Neuronal stem cell (in vitro differentiated cells): ENCODE measurements at regions not wholly inside any gene's neighbourhood (a gene's known extent, or its start where the extent isn't known, plus 50 kb on each side); places are given as distances from the start of the nearest gene placed in this dataset.
A peak's percentile ranks its signal among the peaks of the same experiment; 100 is the strongest.

Experiments
- DNase-seq: peaks from one replicate; pipeline ENCODE4 v3.0.0-alpha.2; 2013; ENCODE audit warnings: low spot score
- H2AFZ ChIP-seq: one replicate; pipeline ENCODE4 v1.6.1; 2013; ENCODE audit warnings: mild to moderate bottlenecking, low read length, inconsistent platforms
- H2AK5ac ChIP-seq: 2 replicates; pipeline ENCODE4 v1.6.1; 2013; ENCODE audit warnings: low read depth, mild to moderate bottlenecking, inconsistent platforms, low read length, moderate library complexity, mixed read lengths
- H2BK120ac ChIP-seq: 2 replicates; pipeline ENCODE4 v1.6.1; 2013; ENCODE audit warnings: low read depth, mild to moderate bottlenecking, inconsistent platforms, low read length, moderate library complexity, mixed read lengths
- H2BK12ac ChIP-seq: one replicate; pipeline ENCODE4 v1.6.1; 2013; ENCODE audit warnings: low read length, inconsistent platforms
- H2BK15ac ChIP-seq: 2 replicates; pipeline ENCODE4 v1.6.1; 2013; ENCODE audit warnings: mild to moderate bottlenecking, low read length, inconsistent platforms, mixed read lengths
- H2BK5ac ChIP-seq: one replicate; pipeline ENCODE4 v1.6.1; 2013; ENCODE audit warnings: inconsistent platforms, mild to moderate bottlenecking, low read length, moderate library complexity
- H3K14ac ChIP-seq: one replicate; pipeline ENCODE4 v1.6.1; 2013; ENCODE audit warnings: low read length, inconsistent platforms
- H3K18ac ChIP-seq: 2 replicates; pipeline ENCODE4 v1.6.1; 2013; ENCODE audit warnings: low read length, inconsistent platforms
- H3K23ac ChIP-seq: 2 replicates; pipeline ENCODE4 v1.6.1; 2013; ENCODE audit warnings: low read depth, mild to moderate bottlenecking, mixed read lengths, low read length, inconsistent platforms; ENCODE audit not compliant: poor library complexity
- H3K27ac ChIP-seq: replicated peaks from 3 replicates; pipeline ENCODE4 v1.5.1; 2013; ENCODE audit warnings: low read length, inconsistent platforms
- H3K27me3 ChIP-seq, 3 experiments: 2 replicates each; pipeline ENCODE4 v1.6.1; 2013; ENCODE audit warnings: low read length in 3 of 3, mild to moderate bottlenecking in 2 of 3, inconsistent platforms in 1 of 3, low read depth in 1 of 3, mixed read lengths in 1 of 3, moderate library complexity in 1 of 3; ENCODE audit not compliant: control insufficient read depth in 3 of 3, insufficient read depth in 3 of 3
- H3K36me3 ChIP-seq, 2 donors: replicated peaks in 1 of 2; 2 replicates each; pipeline ENCODE4 v1.6.1; 2013; ENCODE audit warnings: low read length in 2 of 2; ENCODE audit not compliant: control insufficient read depth in 2 of 2, insufficient read depth in 2 of 2
- H3K4ac ChIP-seq: 2 replicates; pipeline ENCODE4 v1.6.1; 2013; ENCODE audit warnings: inconsistent platforms, mild to moderate bottlenecking, low read length, moderate library complexity
- H3K4me1 ChIP-seq, 2 donors: 1 replicate in 1 of 2; 2 replicates in 1 of 2; pipeline ENCODE4 v1.6.1; 2013; ENCODE audit warnings: low read length in 2 of 2, low read depth in 1 of 2; ENCODE audit not compliant: control insufficient read depth in 2 of 2, insufficient read depth in 1 of 2
- H3K4me2 ChIP-seq: one replicate; pipeline ENCODE4 v1.6.1; 2013; ENCODE audit warnings: mild to moderate bottlenecking, low read length, inconsistent platforms; ENCODE audit not compliant: insufficient read depth, poor library complexity, severe bottlenecking
- H3K4me3 ChIP-seq, 2 donors: 2 replicates each; pipeline ENCODE4 v1.5.1; 2013; ENCODE audit warnings: low read length in 2 of 2, mild to moderate bottlenecking in 2 of 2, inconsistent platforms in 1 of 2, moderate library complexity in 1 of 2
- H3K79me1 ChIP-seq: one replicate; pipeline ENCODE4 v1.6.1; 2013; ENCODE audit warnings: low read depth, mild to moderate bottlenecking, inconsistent platforms, low read length, moderate library complexity
- H3K9ac ChIP-seq: one replicate; pipeline ENCODE4 v1.6.1; 2013; ENCODE audit warnings: mild to moderate bottlenecking, low read depth, low read length, inconsistent platforms; ENCODE audit not compliant: poor library complexity
- H3K9me3 ChIP-seq, 2 donors: replicated peaks in 1 of 2; 2 replicates each; pipeline versions ENCODE3 to v1.6.1; 2013; ENCODE audit warnings: low read length in 2 of 2, mild to moderate bottlenecking in 2 of 2, inconsistent platforms in 1 of 2, low read depth in 1 of 2, mixed read lengths in 1 of 2, moderate library complexity in 1 of 2; ENCODE audit not compliant: control insufficient read depth in 2 of 2, insufficient read depth in 1 of 2
- H4K8ac ChIP-seq: one replicate; pipeline ENCODE4 v1.6.1; 2013; ENCODE audit warnings: low read depth, mild to moderate bottlenecking, inconsistent platforms, low read length, moderate library complexity
- H4K91ac ChIP-seq: one replicate; pipeline ENCODE4 v1.6.1; 2013; ENCODE audit warnings: low read length, low read depth, mild to moderate bottlenecking, inconsistent platforms; ENCODE audit not compliant: poor library complexity
- WGBS, 2 donors: extraction: QIAGEN DNeasy Blood & Tissue Kit; methylation state at CpG; one replicate each; pipeline ENCODE4 v1.1.7; 2013; ENCODE audit warnings: missing lambda C conversion rate in 2 of 2, mixed read lengths in 1 of 2; ENCODE audit not compliant: insufficient read length in 2 of 2, insufficient replicate concordance in 1 of 2; ENCODE audit errors: extremely low coverage in 2 of 2; 5-methylcytosine and 5-hydroxymethylcytosine counted together

DNA sequence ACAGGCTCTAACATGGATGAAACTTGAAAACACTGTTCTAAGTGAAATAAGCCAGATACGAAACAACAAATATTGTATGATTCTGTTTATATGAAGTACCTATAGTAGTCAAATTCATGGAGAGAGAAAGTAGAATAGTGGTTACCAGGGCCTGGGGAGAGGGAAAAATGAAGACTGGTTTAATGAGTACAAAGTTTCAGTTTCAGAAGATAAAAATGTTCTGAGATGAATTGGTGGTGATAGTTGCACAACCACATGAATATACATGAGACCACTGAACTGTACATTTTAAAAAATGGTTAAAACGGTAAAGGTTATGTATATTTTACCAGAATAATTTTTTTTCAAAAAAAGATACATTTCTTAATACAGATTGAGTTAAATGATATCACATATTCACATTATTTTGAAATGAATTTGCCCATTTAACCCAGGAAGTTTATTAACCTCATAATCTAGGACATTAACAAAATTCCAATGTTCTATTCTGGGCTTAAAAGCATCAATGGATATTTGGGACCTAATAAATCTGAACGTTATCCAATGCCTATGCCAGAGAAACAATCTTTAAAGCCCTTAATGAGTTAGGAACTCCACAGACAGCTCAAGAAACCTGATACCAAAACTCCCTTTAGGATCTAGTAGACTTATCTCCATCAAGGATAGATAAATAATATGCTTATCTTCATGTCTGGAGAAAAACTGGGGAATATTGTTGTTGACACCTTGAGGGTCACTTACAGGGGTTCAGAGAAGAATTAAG, 521.3 kb downstream of the EFNA5 start:
- Histone ChIP-seq H3K4ac (no peak overlapping the region), H2AFZ (no peak overlapping the region), H3K4me3 (no peak overlapping the region), H3K9ac (no peak overlapping the region), H3K27me3 (no peaks in the 10 kb centered on the region), H3K23ac (no peak overlapping the region), H3K27ac (no peak overlapping the region), H3K36me3 (no peaks in the 10 kb centered on the region), H4K91ac (no peak overlapping the region), H2BK12ac (no peak overlapping the region), H3K4me2 (no peak overlapping the region), H2AK5ac (no peak overlapping the region), H2BK15ac (no peak overlapping the region), H3K79me1 (no peaks in the 10 kb centered on the region), H3K18ac (no peak overlapping the region), H3K9me3 (no peaks in the 10 kb centered on the region), H3K14ac (no peak overlapping the region), H2BK5ac (no peak overlapping the region), H4K8ac (no peak overlapping the region), H3K4me1 (peaks cover 0 to 2% of the 10 kb centered on the region in 2 donors), H2BK120ac (no peak overlapping the region)
- no CpG with 5 or more reads among the region's 3 CpGs for WGBS, 2 donors
- no peak for DNase-seq

DNA sequence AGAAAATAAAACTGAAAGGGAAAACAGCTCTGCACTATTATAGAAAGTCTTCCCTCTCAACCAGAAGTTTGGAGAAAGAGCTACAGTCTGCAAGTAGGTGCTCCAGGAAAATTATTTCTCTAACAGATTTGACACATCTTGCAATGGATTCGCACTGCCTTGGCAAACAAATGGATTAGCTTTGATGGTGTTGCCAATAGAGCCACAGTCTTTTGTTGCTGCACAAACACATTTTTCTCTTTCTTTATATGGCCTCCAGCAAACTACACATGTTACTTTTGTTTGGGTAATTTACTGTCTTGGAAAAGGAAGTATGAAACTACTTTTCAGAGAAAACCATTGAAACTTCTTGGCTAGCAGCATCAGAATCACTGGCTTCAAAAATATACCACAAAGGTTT, 523.1 kb downstream of the EFNA5 start:
- Histone ChIP-seq H2AFZ (peak overlapping the region; percentile 32), H3K27ac (no peak overlapping the region), H3K4me2 (no peak overlapping the region), H2BK120ac (no peak overlapping the region), H3K79me1 (no peaks in the 10 kb centered on the region), H3K4me1 (peaks cover 0 to 2% of the 10 kb centered on the region in 2 donors), H3K9me3 (no peaks in the 10 kb centered on the region), H2BK15ac (no peak overlapping the region), H4K8ac (no peak overlapping the region), H3K4me3 (no peak overlapping the region), H3K27me3 (no peaks in the 10 kb centered on the region), H3K23ac (no peak overlapping the region), H4K91ac (no peak overlapping the region), H3K9ac (no peak overlapping the region), H3K4ac (no peak overlapping the region), H3K36me3 (no peaks in the 10 kb centered on the region), H2BK5ac (no peak overlapping the region), H3K18ac (no peak overlapping the region), H3K14ac (no peak overlapping the region), H2AK5ac (no peak overlapping the region), H2BK12ac (no peak overlapping the region)
- no CpG with 5 or more reads among the region's 1 CpG for WGBS, 2 donors
- DNase-seq, result peak; percentile 6

DNA sequence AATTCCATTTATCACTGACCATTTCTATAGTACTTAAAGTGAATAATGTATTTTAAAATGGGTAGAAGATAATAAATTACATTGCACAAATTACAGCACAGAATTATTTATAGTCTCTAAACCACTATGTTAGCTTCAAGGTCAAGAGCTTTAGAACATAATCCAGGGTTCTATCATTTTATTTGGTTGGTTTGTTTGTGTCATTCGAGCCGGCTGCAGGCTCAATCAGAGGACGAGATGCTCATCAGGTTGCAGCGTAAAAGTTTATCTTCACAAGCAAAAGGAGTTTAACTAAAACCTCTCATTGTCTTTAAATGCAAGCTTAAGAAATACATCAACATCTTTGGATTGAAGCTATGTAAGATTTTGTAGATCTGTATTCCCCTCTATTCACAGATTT, 523.8 kb downstream of the EFNA5 start:
- no peaks in the 10 kb centered on the region for H3K27me3 ChIP-seq

DNA sequence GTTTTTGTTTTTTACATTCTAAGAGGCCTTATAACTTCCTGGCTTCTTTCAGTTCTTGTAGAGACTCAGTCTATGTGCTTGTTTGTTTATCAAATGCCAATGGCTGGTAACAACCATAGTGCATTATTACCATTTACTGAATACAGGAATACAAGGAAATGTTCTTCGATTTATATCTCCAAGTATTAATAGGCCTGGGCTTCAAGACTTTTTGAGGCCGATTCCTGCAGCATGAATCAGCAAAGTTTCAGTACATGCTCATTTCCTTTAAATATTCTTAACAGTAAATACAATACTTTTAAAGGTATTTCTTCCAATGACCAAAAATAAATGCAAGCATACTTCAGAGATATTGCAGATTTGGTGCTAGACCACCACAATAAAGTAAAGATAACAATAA, 535.3 kb downstream of the EFNA5 start:
- peaks cover 2 to 7% of the 10 kb centered on the region in 2 donors for H3K9me3 ChIP-seq
- no peaks in the 10 kb centered on the region for H3K4me1 ChIP-seq
- H3K36me3 ChIP-seq, result no peaks in the 10 kb centered on the region
- no peak overlapping the region for H3K18ac ChIP-seq
- no peak overlapping the region for H2BK15ac ChIP-seq
- no peaks in the 10 kb centered on the region for H3K79me1 ChIP-seq
- no peaks in the 10 kb centered on the region for H3K27me3 ChIP-seq
- no peak overlapping the region for H3K4me3 ChIP-seq
- no CpG with 5 or more reads among the region's 2 CpGs for WGBS, 2 donors
- no peak overlapping the region for H3K23ac ChIP-seq
- H2AK5ac ChIP-seq, result no peak overlapping the region
- no peak overlapping the region for H2BK5ac ChIP-seq
- H3K14ac ChIP-seq, result no peak overlapping the region
- no peak overlapping the region for H3K27ac ChIP-seq
- H3K4ac ChIP-seq, result no peak overlapping the region
- no peak overlapping the region for H3K4me2 ChIP-seq
- no peak overlapping the region for H3K9ac ChIP-seq
- no peak overlapping the region for H2BK12ac ChIP-seq
- no peak for DNase-seq
- H2BK120ac ChIP-seq, result no peak overlapping the region
- no peak overlapping the region for H4K8ac ChIP-seq
- no peak overlapping the region for H4K91ac ChIP-seq
- no peak overlapping the region for H2AFZ ChIP-seq

More for the DNA sequence above, 523.8 kb downstream of the EFNA5 start:
- Histone ChIP-seq H2BK15ac (no peak overlapping the region), H2AFZ (no peak overlapping the region), H2BK120ac (no peak overlapping the region), H3K4me2 (no peak overlapping the region), H4K8ac (no peak overlapping the region), H3K36me3 (no peaks in the 10 kb centered on the region), H3K9me3 (no peaks in the 10 kb centered on the region), H3K4me1 (peaks cover 0 to 2% of the 10 kb centered on the region in 2 donors), H3K79me1 (no peaks in the 10 kb centered on the region), H3K14ac (no peak overlapping the region), H2BK12ac (no peak overlapping the region), H3K23ac (no peak overlapping the region), H3K4me3 (no peak overlapping the region), H2BK5ac (no peak overlapping the region), H3K18ac (no peak overlapping the region), H3K4ac (no peak overlapping the region), H3K27ac (no peak overlapping the region), H3K9ac (no peak overlapping the region), H2AK5ac (no peak overlapping the region), H4K91ac (no peak overlapping the region)
- no peak for DNase-seq
- no CpG with 5 or more reads among the region's 4 CpGs for WGBS, 2 donors
